Head of caudate nucleus (tissue), 42 donors: ENCODE measurements at regions not wholly inside any gene's neighbourhood (a gene's known extent, or its start where the extent isn't known, plus 50 kb on each side); places are given as distances from the start of the nearest gene placed in this dataset.

ENCODE experiments used
- DNase-seq, 42 donors: peaks; one replicate each; pipeline versions ENCODE4 v3.0.0 to v3.0.0-alpha.2; 2020 to 2021; ENCODE audit warnings: mixed read lengths in 7 of 42
- intact Hi-C: fragments of 100-400 bp; cut with DNase I; formaldehyde crosslinking; loops from one replicate; pipeline ENCODE4 v1.15.0; 2022

GRCh38 chr4:171759274-171759673 lies 53.9 kb upstream of the GALNTL6 start:
- no peak for DNase-seq
- intact Hi-C loops: no loop called here

- intact Hi-C loops: no loop called here
- DNase-seq: no peak
These were observed 61.7 kb upstream of the GALNTL6 start for GRCh38 chr4:171751538-171751937.

GRCh38 chr4:171746418-171746817 lies 66.8 kb upstream of the GALNTL6 start:
- intact Hi-C loops: no loop called here
- no peak for DNase-seq

- DNase-seq: no peak
- intact Hi-C loops: no loop called here
These were observed 70.8 kb upstream of the GALNTL6 start for GRCh38 chr4:171742436-171742835.

GRCh38 chr4:171727185-171727584 lies 86.0 kb upstream of the GALNTL6 start:
- intact Hi-C loops: no loop called here
- DNase-seq: no peak

GRCh38 chr4:171721937-171722336 lies 91.3 kb upstream of the GALNTL6 start:
- no peak for DNase-seq
- intact Hi-C loops: no loop called here

GRCh38 chr4:171719691-171720090 lies 93.5 kb upstream of the GALNTL6 start:
- intact Hi-C loops: no loop called here
- no peak for DNase-seq

GRCh38 chr4:171718665-171719064 lies 94.5 kb upstream of the GALNTL6 start:
- DNase-seq: no peak
- intact Hi-C loops: no loop called here

GRCh38 chr4:171718069-171718468 lies 95.1 kb upstream of the GALNTL6 start:
- intact Hi-C loops: no loop called here
- no peak for DNase-seq

- intact Hi-C loops: no loop called here
- no peak for DNase-seq
These were observed 95.9 kb upstream of the GALNTL6 start for GRCh38 chr4:171717231-171717741.

- no peak for DNase-seq
- intact Hi-C loops: no loop called here
These were observed 97.2 kb upstream of the GALNTL6 start for GRCh38 chr4:171715973-171716372.

GRCh38 chr4:171714791-171715454 lies 98.3 kb upstream of the GALNTL6 start:
- no peak for DNase-seq
- intact Hi-C loops: no loop called here

- intact Hi-C loops: no loop called here
- DNase-seq: no peak
These were observed 102.5 kb upstream of the GALNTL6 start for GRCh38 chr4:171710743-171711142.

- intact Hi-C loops: no loop called here
- no peak for DNase-seq
These were observed 136.5 kb upstream of the GALNTL6 start for GRCh38 chr4:171676555-171677215.

GRCh38 chr4:171674781-171675180 lies 138.4 kb upstream of the GALNTL6 start:
- DNase-seq: no peak
- intact Hi-C loops: no loop called here

GRCh38 chr4:171668403-171668802 lies 144.8 kb upstream of the GALNTL6 start:
- intact Hi-C loops: no loop called here
- no peak for DNase-seq

GRCh38 chr4:171667906-171668305 lies 145.3 kb upstream of the GALNTL6 start:
- DNase-seq: no peak
- intact Hi-C loops: no loop called here

- no peak for DNase-seq
- intact Hi-C loops: no loop called here
These were observed 162.1 kb upstream of the GALNTL6 start for GRCh38 chr4:171651071-171651470.

GRCh38 chr4:171650543-171650942 lies 162.7 kb upstream of the GALNTL6 start:
- intact Hi-C loops: no loop called here
- DNase-seq: no peak

GRCh38 chr4:171648926-171649325 lies 164.3 kb upstream of the GALNTL6 start:
- no peak for DNase-seq

GRCh38 chr4:171646984-171647383 lies 166.2 kb upstream of the GALNTL6 start:
- DNase-seq: no peak
- intact Hi-C loops: no loop called here

More at GRCh38 chr4:171648926-171649325, 164.3 kb upstream of the GALNTL6 start:
- intact Hi-C loops: no loop called here
